GM18505 (cell line): ENCODE measurements at regions not wholly inside any gene's neighbourhood (a gene's known extent, or its start where the extent isn't known, plus 50 kb on each side); places are given as distances from the start of the nearest gene placed in this dataset.

Experiments
- ATAC-seq: cut with Tn5 transposase; IDR thresholded peaks from one replicate; pipeline ENCODE4 v1.9.1; 2021; ENCODE audit not compliant: unreplicated experiment
- POLR2A ChIP-seq: IDR thresholded peaks from 4 replicates; pipeline ENCODE4 v1.6.1; 2011; ENCODE audit warnings: borderline replicate concordance; ENCODE audit not compliant: insufficient read depth, insufficient read length; ENCODE audit errors: extremely low read depth

GRCh38 chr1:190540366-190540765 lies 62.7 kb upstream of the BRINP3 start:
- ATAC-seq: no peak
- TF ChIP-seq POLR2A: no peak

GRCh38 chr1:190551638-190552037 lies 74.0 kb upstream of the BRINP3 start:
- TF ChIP-seq POLR2A: no peak
- ATAC-seq: no peak

- ATAC-seq: no peak
- TF ChIP-seq POLR2A: no peak
Measured at GRCh38 chr1:190560161-190560681, 82.6 kb upstream of the BRINP3 start.

- no peak for ATAC-seq
- TF ChIP-seq POLR2A: no peak
Measured at GRCh38 chr1:190563230-190563629, 85.6 kb upstream of the BRINP3 start.

GRCh38 chr1:190564117-190564516 lies 86.5 kb upstream of the BRINP3 start:
- ATAC-seq: no peak
- no peak for TF ChIP-seq POLR2A

GRCh38 chr1:190578017-190578416 lies 100.4 kb upstream of the BRINP3 start:
- ATAC-seq: no peak
- TF ChIP-seq POLR2A: no peak

- ATAC-seq: no peak
- no peak for TF ChIP-seq POLR2A
Measured at GRCh38 chr1:190578526-190578925, 100.9 kb upstream of the BRINP3 start.

GRCh38 chr1:190579552-190580193 lies 102.0 kb upstream of the BRINP3 start:
- no peak for TF ChIP-seq POLR2A
- ATAC-seq: no peak

GRCh38 chr1:190583862-190584261 lies 106.2 kb upstream of the BRINP3 start:
- ATAC-seq: no peak
- TF ChIP-seq POLR2A: no peak

GRCh38 chr1:190588424-190588823 lies 110.8 kb upstream of the BRINP3 start:
- ATAC-seq: no peak
- TF ChIP-seq POLR2A: no peak

- no peak for ATAC-seq
- TF ChIP-seq POLR2A: no peak
Measured at GRCh38 chr1:190595438-190595837, 117.8 kb upstream of the BRINP3 start.

GRCh38 chr1:190597294-190597693 lies 119.6 kb upstream of the BRINP3 start:
- TF ChIP-seq POLR2A: no peak
- no peak for ATAC-seq

- no peak for ATAC-seq
- TF ChIP-seq POLR2A: no peak
Measured at GRCh38 chr1:190599670-190600069, 122.0 kb upstream of the BRINP3 start.

- ATAC-seq: no peak
- TF ChIP-seq POLR2A: no peak
Measured at GRCh38 chr1:190602325-190602724, 124.7 kb upstream of the BRINP3 start.

GRCh38 chr1:190608282-190608681 lies 130.6 kb upstream of the BRINP3 start:
- no peak for TF ChIP-seq POLR2A
- no peak for ATAC-seq
